ENCODE measurements at regions not wholly inside any gene's neighbourhood (a gene's known extent, or its start where the extent isn't known, plus 50 kb on each side); places are given as distances from the start of the nearest gene placed in this dataset.

GRCh38 chr21:36214561-36214960 lies 57.9 kb downstream of the DOP1B start:
- CTCF ChIA-PET, result interaction anchor here (0.6 to 1.1 kb wide), 2 partner anchors 74 to 118 kb away, joined by 3 read pairs; no protein-coding TSS in a partner anchor
- 89% methylated on average over 1 of the region's 3 CpGs for WGBS (ENCODE audit: insufficient coverage)
- no peak for TF ChIP-seq EZH2 (IDR thresholded peaks at IDR 0.05; ENCODE audit: borderline replicate concordance, insufficient read depth, low read depth, low read length, poor library complexity, severe bottlenecking)
- TF ChIP-seq CTCF (IDR thresholded peaks at IDR 0.05), result no peak

GRCh38 chr21:36217743-36218142 lies 61.1 kb downstream of the DOP1B start:
- intact Hi-C loops (cut with micrococcal nuclease), result no loop called here
- TF ChIP-seq CTCF (IDR thresholded peaks at IDR 0.05) (no peak), EZH2 (IDR thresholded peaks at IDR 0.05; ENCODE audit: borderline replicate concordance, insufficient read depth, low read depth, low read length, poor library complexity, severe bottlenecking) (no peak)
- no peak overlapping the region for H3K27ac Mint-ChIP-seq
- H3K9me3 Mint-ChIP-seq (ENCODE audit: insufficient read depth), result no peaks in the 10 kb centered on the region
- H3K4me1 ChIP-seq (ENCODE audit: control insufficient read depth in 2 of 2, insufficient read depth in 2 of 2, low read length in 2 of 2), result no peaks in the 10 kb centered on the region
- H2AFZ ChIP-seq (ENCODE audit: insufficient read depth, low read depth, low read length, poor library complexity, severe bottlenecking), result no peak overlapping the region
- no peak overlapping the region for H3K4me3 ChIP-seq (ENCODE audit: control extremely low read depth in 1 of 5, extremely low read depth in 1 of 5, insufficient read depth in 1 of 5, low read depth in 2 of 5, low read length in 4 of 5)
- ATAC-seq (ENCODE audit: low read depth), result no peak
- no peak overlapping the region for H3K4me3 Mint-ChIP-seq
- DNase-seq, result no peak
- no peak overlapping the region for H3K27ac ChIP-seq (ENCODE audit: low read length in 2 of 2)
- H3K79me2 ChIP-seq (ENCODE audit: control insufficient read depth, insufficient read depth, low read length), result no peaks in the 10 kb centered on the region
- no peak overlapping the region for H3K9ac ChIP-seq (ENCODE audit: low read length)
- ChIA-PET CTCF (interaction anchor here (1.1 kb wide), 1 partner anchor 78 kb away, joined by 3 read pairs; no protein-coding TSS in a partner anchor), POLR2A (no interaction called here)
- H3K4me2 ChIP-seq (replicated peaks; ENCODE audit: low read depth, low read length, poor library complexity, severe bottlenecking), result no peak overlapping the region
- H3K27me3 ChIP-seq (replicated peaks in 1 of 4; ENCODE audit: control extremely low read depth in 1 of 4, control insufficient read depth in 3 of 4, insufficient read depth in 4 of 4, low read length in 3 of 4), result no peaks in the 10 kb centered on the region
- H4K20me1 ChIP-seq (ENCODE audit: control insufficient read depth, insufficient read depth, low read length, poor library complexity, severe bottlenecking), result no peaks in the 10 kb centered on the region
- 90% methylated on average over 1 of the region's 4 CpGs for WGBS (ENCODE audit: insufficient coverage)
- no peaks in the 10 kb centered on the region for H3K4me1 Mint-ChIP-seq
- peaks cover 26 to 74% of the 10 kb centered on the region in 2 experiments for H3K36me3 ChIP-seq (replicated peaks in 1 of 2; ENCODE audit: control extremely low read depth in 1 of 2, control insufficient read depth in 1 of 2, extremely low read depth in 1 of 2, insufficient read depth in 2 of 2, low read length in 1 of 2)
- H3K9me3 ChIP-seq (ENCODE audit: control extremely low read depth in 1 of 3, control insufficient read depth in 2 of 3, insufficient read depth in 1 of 3, low read length in 2 of 3), result no peaks in the 10 kb centered on the region
- H3K27me3 Mint-ChIP-seq, result no peaks in the 10 kb centered on the region

More at GRCh38 chr21:36214561-36214960, 57.9 kb downstream of the DOP1B start:
- POLR2A ChIA-PET, result interaction anchor here (0.6 kb wide), 1 partner anchor 21 kb away, joined by 8 read pairs; no protein-coding TSS in a partner anchor
- Histone ChIP-seq H3K9ac (ENCODE audit: low read length) (no peak overlapping the region), H3K27ac (ENCODE audit: low read length in 2 of 2) (no peak overlapping the region), H3K4me3 (ENCODE audit: control extremely low read depth in 1 of 5, extremely low read depth in 1 of 5, insufficient read depth in 1 of 5, low read depth in 2 of 5, low read length in 4 of 5) (no peak overlapping the region), H4K20me1 (ENCODE audit: control insufficient read depth, insufficient read depth, low read length, poor library complexity, severe bottlenecking) (no peaks in the 10 kb centered on the region), H3K79me2 (ENCODE audit: control insufficient read depth, insufficient read depth, low read length) (no peaks in the 10 kb centered on the region), H2AFZ (ENCODE audit: insufficient read depth, low read depth, low read length, poor library complexity, severe bottlenecking) (no peak overlapping the region), H3K36me3 (replicated peaks in 1 of 2; ENCODE audit: control extremely low read depth in 1 of 2, control insufficient read depth in 1 of 2, extremely low read depth in 1 of 2, insufficient read depth in 2 of 2, low read length in 1 of 2) (peaks cover 34 to 86% of the 10 kb centered on the region in 2 experiments), H3K9me3 (ENCODE audit: control extremely low read depth in 1 of 3, control insufficient read depth in 2 of 3, insufficient read depth in 1 of 3, low read length in 2 of 3) (no peaks in the 10 kb centered on the region), H3K27me3 (replicated peaks in 1 of 4; ENCODE audit: control extremely low read depth in 1 of 4, control insufficient read depth in 3 of 4, insufficient read depth in 4 of 4, low read length in 3 of 4) (no peaks in the 10 kb centered on the region), H3K4me2 (replicated peaks; ENCODE audit: low read depth, low read length, poor library complexity, severe bottlenecking) (no peak overlapping the region), H3K4me1 (ENCODE audit: control insufficient read depth in 2 of 2, insufficient read depth in 2 of 2, low read length in 2 of 2) (no peaks in the 10 kb centered on the region)
- intact Hi-C loops (cut with micrococcal nuclease), result no loop called here
- Mint-ChIP-seq H3K4me1 (no peaks in the 10 kb centered on the region), H3K4me3 (no peak overlapping the region), H3K27ac (no peak overlapping the region), H3K9me3 (ENCODE audit: insufficient read depth) (no peaks in the 10 kb centered on the region), H3K27me3 (no peaks in the 10 kb centered on the region)
- ATAC-seq (ENCODE audit: low read depth) (no peak), DNase-seq (no peak)

Measured in B cell (primary cell).